ENCODE measurements at regions not wholly inside any gene's neighbourhood (a gene's known extent, or its start where the extent isn't known, plus 50 kb on each side); places are given as distances from the start of the nearest gene placed in this dataset.

GRCh38 chr1:184299796-184300195, 87.0 kb upstream of the C1orf21 start:
- H3K27ac ChIP-seq: no peak overlapping the region
- 83 to 87% methylated on average over 2 of the region's 2 CpGs for WGBS, 2 donors
- TF ChIP-seq POLR2A (IDR thresholded peaks at IDR 0.05) (no peak), CTCF (IDR thresholded peaks at IDR 0.05) (no peak), EP300 (IDR thresholded peaks at IDR 0.05) (no peak)

GRCh38 chr1:184300446-184300845, 86.4 kb upstream of the C1orf21 start:
- WGBS, 2 donors: 57 to 58% methylated on average over 4 of the region's 4 CpGs
- peaks cover 0 to 26% (median 0%) of the 10 kb centered on the region in 4 donors for H3K4me1 ChIP-seq
- peaks cover 0 to 17% (median 0%) of the 10 kb centered on the region in 4 donors for H3K9me3 ChIP-seq
- no peaks in the 10 kb centered on the region for H3K27me3 ChIP-seq
- no peak overlapping the region for H3K27ac ChIP-seq
- H3K4me3 ChIP-seq: no peak overlapping the region
- no peaks in the 10 kb centered on the region for H3K36me3 ChIP-seq
- no peak for DNase-seq (ENCODE audit: low spot score in 2 of 2)
- TF ChIP-seq POLR2A (IDR thresholded peaks at IDR 0.05) (no peak), EP300 (IDR thresholded peaks at IDR 0.05) (no peak), CTCF (IDR thresholded peaks at IDR 0.05) (no peak)

More at GRCh38 chr1:184299796-184300195, 87.0 kb upstream of the C1orf21 start:
- Histone ChIP-seq H3K4me1 (peaks cover 0 to 26% (median 0%) of the 10 kb centered on the region in 4 donors), H3K9me3 (peaks cover 0 to 17% (median 0%) of the 10 kb centered on the region in 4 donors), H3K4me3 (no peak overlapping the region), H3K36me3 (no peaks in the 10 kb centered on the region), H3K27me3 (no peaks in the 10 kb centered on the region)
- DNase-seq (ENCODE audit: low spot score in 2 of 2): no peak

DNA sequence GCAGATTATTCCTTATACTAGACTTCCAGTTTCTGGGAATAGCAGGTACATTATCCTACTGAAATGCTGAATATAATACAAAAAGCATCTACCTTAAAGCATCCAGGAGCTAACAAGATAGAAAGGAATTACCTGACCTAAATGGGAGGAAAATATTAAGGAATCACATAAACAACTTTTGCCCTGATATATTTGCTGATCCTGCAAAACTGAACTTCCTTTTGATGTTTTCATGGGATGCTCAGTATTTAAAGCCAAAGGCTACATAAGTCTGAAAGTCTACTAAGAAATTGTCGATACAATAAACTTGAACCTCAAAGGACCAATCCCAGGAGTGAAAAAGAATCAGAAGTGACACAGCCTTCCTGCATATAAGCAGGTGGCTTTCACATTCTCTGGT, 85.6 kb upstream of the C1orf21 start:
- 86 to 91% methylated on average over 1 of the region's 1 CpG for WGBS, 2 donors
- Histone ChIP-seq H3K9me3 (peaks cover 0 to 17% (median 0%) of the 10 kb centered on the region in 4 donors), H3K36me3 (no peaks in the 10 kb centered on the region), H3K27ac (no peak overlapping the region), H3K4me1 (peaks cover 0 to 21% (median 0%) of the 10 kb centered on the region in 4 donors), H3K27me3 (no peaks in the 10 kb centered on the region), H3K4me3 (no peak overlapping the region)
- no peak for DNase-seq (ENCODE audit: low spot score in 2 of 2)
- no peak for TF ChIP-seq CTCF (IDR thresholded peaks at IDR 0.05)
- TF ChIP-seq EP300 (IDR thresholded peaks at IDR 0.05): no peak
- no peak for TF ChIP-seq POLR2A (IDR thresholded peaks at IDR 0.05)

- no peak for TF ChIP-seq EP300 (IDR thresholded peaks at IDR 0.05)
- no peak for TF ChIP-seq POLR2A (IDR thresholded peaks at IDR 0.05)
- no peak for TF ChIP-seq CTCF (IDR thresholded peaks at IDR 0.05)
- peaks cover 0 to 17% (median 0%) of the 10 kb centered on the region in 4 donors for H3K9me3 ChIP-seq
- DNase-seq (ENCODE audit: low spot score in 2 of 2): no peak
- WGBS, 2 donors: 92 to 95% methylated on average over 3 of the region's 3 CpGs
- H3K4me1 ChIP-seq: peaks cover 0 to 10% (median 0%) of the 10 kb centered on the region in 4 donors
- no peaks in the 10 kb centered on the region for H3K27me3 ChIP-seq
- H3K36me3 ChIP-seq: no peaks in the 10 kb centered on the region
- no peak overlapping the region for H3K4me3 ChIP-seq
- H3K27ac ChIP-seq: no peak overlapping the region
Observed at GRCh38 chr1:184302346-184302745, 84.5 kb upstream of the C1orf21 start.

- no peak for DNase-seq (ENCODE audit: low spot score in 2 of 2)
- TF ChIP-seq EP300 (IDR thresholded peaks at IDR 0.05) (no peak), POLR2A (IDR thresholded peaks at IDR 0.05) (no peak), CTCF (IDR thresholded peaks at IDR 0.05) (no peak)
- Histone ChIP-seq H3K27me3 (no peaks in the 10 kb centered on the region), H3K9me3 (no peaks in the 10 kb centered on the region), H3K4me3 (no peak overlapping the region), H3K27ac (no peak overlapping the region), H3K36me3 (no peaks in the 10 kb centered on the region), H3K4me1 (no peaks in the 10 kb centered on the region)
- 95 to 100% methylated on average over 1 of the region's 1 CpG for WGBS, 2 donors
Observed at GRCh38 chr1:184310157-184310819, 76.5 kb upstream of the C1orf21 start.

Measured in tibial nerve (tissue), 4 donors.